HG03064 (cell line): ENCODE measurements at regions not wholly inside any gene's neighbourhood (a gene's known extent, or its start where the extent isn't known, plus 50 kb on each side); places are given as distances from the start of the nearest gene placed in this dataset.

ENCODE experiments used
- ATAC-seq: cut with Tn5 transposase; IDR thresholded peaks from one replicate; pipeline ENCODE4 v1.9.1; 2021; ENCODE audit warnings: low read depth; ENCODE audit not compliant: unreplicated experiment

GRCh38 chr4:10181745-10182445 lies 65.3 kb upstream of the WDR1 start:
- ATAC-seq = no peak

GRCh38 chr4:10180927-10181744 lies 64.5 kb upstream of the WDR1 start:
- ATAC-seq = peak; percentile 86

GRCh38 chr4:10180603-10180926 lies 64.0 kb upstream of the WDR1 start:
- ATAC-seq = no peak

- no peak for ATAC-seq
Measured at GRCh38 chr4:10179957-10180602, 63.5 kb upstream of the WDR1 start.

- ATAC-seq = no peak
Measured at GRCh38 chr4:10178763-10179162, 62.2 kb upstream of the WDR1 start.

- ATAC-seq = no peak
Measured at GRCh38 chr4:10175626-10176025, 59.0 kb upstream of the WDR1 start.

GRCh38 chr4:10173754-10174749 lies 57.5 kb upstream of the WDR1 start:
- ATAC-seq = no peak

- ATAC-seq = no peak
Measured at GRCh38 chr4:10173037-10173753, 56.6 kb upstream of the WDR1 start.

- no peak for ATAC-seq
Measured at GRCh38 chr4:10172278-10172921, 55.8 kb upstream of the WDR1 start.

- no peak for ATAC-seq
Measured at GRCh38 chr4:10171055-10171454, 54.5 kb upstream of the WDR1 start.

- no peak for ATAC-seq
Measured at GRCh38 chr4:10169839-10170387, 53.3 kb upstream of the WDR1 start.

GRCh38 chr4:10168151-10168550 lies 51.6 kb upstream of the WDR1 start:
- no peak for ATAC-seq

- no peak for ATAC-seq
Measured at GRCh38 chr4:10167201-10167600, 50.6 kb upstream of the WDR1 start.
